Activated gamma-delta T cell treated with Interleukin-2 at 50 U/mL for 16 hours (primary cell): ENCODE measurements at regions not wholly inside any gene's neighbourhood (a gene's known extent, or its start where the extent isn't known, plus 50 kb on each side); places are given as distances from the start of the nearest gene placed in this dataset.
"Not testable (repeated sequence)": the region's sequence is repeated elsewhere in the genome, so short reads cannot be mapped to it uniquely, and the experiment has no call there.

Experiments used
- DNase-seq: peaks from one replicate; pipeline ENCODE4 v3.0.0-alpha.2; 2020

DNA sequence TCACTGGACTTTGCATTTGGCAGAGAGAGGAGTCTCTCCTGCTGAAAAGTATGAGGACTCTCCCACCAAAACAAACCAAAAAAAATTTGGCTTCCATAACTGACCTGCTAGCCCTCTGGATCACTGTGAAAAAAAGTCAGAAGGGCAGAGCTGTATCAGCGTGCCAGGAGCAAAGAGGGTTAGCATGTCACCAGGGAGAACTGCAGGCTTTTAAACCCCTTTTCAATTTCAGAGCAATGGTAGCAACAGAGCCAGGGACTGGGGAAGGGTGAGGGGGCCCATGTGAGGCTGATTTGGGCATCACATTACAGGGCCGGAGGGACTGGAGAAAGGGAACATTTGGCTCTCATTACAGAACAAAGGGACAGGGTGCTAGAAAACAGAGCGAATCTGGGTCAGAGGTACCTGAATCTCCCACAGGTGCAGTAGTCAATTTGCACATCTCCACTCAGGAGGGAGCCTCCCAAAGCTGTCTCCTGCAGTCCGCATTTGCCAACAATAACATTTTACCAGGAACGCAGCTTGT, 185.7 kb upstream of the EYA4 start:
- DNase-seq: no peak

- no peak for DNase-seq
Observed at GRCh38 chr6:133057352-133057751, 183.8 kb upstream of the EYA4 start.

- DNase-seq: no peak
Observed at GRCh38 chr6:133062077-133062476, 179.1 kb upstream of the EYA4 start.

DNA sequence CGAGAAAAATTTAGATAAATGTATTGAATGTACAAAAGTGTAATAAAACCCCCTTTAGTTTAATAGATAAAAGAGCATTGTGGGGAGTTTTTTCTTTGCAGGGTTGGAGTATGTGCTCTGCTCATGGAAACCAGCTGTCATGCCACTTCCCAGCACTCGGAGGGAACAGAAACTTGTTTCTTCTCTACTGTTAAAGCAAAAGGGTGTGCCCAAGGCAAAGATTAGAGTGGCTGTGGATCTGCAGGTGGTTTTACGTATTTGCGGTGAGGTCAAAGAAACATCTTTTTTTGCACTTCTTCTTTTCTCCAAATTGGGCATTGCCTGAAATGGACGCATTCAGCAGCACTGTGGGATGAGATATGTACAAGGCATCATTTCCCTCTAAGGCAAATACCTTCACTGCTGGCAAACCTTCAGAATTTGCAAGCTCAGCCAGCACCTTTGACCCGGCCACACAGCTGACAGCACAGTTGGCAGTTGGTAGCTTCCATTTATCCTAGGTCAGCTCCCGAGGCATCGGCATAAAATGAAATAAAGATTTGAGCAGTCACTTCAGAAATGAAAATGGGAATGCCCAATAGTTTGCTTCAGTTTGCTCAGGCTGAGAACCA, 178.4 kb upstream of the EYA4 start:
- no peak for DNase-seq

DNA sequence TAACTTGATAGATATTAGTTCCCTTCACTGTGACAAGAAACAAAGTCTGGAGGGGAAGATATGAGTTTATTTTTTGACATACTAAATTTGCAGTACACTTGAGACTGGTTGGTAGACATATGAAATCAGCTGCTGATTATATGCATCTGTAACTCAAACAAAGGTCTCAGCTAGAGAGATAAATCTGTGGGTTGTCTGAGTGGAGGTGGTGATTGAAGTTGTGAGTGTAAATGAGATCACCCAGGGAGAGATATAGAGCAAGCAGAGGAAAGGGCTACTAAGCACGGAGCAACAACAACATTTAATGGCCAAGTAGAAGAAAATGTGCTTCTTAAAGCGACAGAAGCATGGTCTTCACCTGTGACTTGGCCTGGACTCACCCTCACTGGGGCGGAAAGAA, 173.2 kb upstream of the EYA4 start:
- DNase-seq: no peak

GRCh38 chr6:133070410-133071043, 170.6 kb upstream of the EYA4 start:
- no peak for DNase-seq

DNA sequence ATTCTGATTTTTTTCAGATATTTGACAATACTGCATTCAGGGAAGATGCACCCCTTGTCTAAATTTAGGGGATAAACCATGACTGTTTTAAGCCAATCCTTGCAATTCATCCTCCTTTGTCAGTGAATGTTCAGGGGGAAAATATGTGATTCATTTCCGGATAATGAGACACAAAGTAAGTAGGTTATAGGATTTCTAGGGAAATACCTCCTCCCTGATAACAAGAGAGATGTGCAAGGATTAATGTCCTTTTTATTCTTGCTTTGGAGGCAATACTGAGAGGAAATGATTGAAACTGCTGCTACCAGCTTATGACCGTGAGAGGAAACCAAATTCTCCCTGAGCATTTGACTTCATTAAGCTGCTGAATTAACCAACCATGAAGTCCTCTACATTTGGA, 161.3 kb upstream of the EYA4 start:
- DNase-seq: no peak

GRCh38 chr6:133083248-133083967, 157.7 kb upstream of the EYA4 start:
- no peak for DNase-seq

GRCh38 chr6:133085471-133085870, 155.7 kb upstream of the EYA4 start:
- DNase-seq: no peak

DNA sequence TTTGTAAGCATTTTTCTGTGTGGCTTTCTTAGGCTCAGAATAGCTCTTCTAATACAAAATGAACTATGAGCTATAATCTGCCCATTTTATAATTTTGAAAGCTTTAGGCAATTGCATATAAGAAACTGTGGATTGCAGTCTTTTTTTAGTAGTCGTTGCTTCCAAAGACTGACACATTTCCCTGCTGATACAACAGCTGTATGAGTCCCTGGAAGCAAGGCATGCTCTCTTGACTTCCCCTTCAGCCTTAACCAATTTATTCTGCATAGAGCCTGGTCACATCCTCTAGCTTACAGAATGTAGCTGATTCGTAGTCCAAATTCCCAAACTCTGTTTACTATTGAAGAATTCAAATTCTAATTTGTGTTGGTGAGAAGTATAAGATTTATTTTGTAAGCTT, 155.3 kb upstream of the EYA4 start:
- no peak for DNase-seq

GRCh38 chr6:133088931-133089695, 152.0 kb upstream of the EYA4 start:
- no peak for DNase-seq

DNA sequence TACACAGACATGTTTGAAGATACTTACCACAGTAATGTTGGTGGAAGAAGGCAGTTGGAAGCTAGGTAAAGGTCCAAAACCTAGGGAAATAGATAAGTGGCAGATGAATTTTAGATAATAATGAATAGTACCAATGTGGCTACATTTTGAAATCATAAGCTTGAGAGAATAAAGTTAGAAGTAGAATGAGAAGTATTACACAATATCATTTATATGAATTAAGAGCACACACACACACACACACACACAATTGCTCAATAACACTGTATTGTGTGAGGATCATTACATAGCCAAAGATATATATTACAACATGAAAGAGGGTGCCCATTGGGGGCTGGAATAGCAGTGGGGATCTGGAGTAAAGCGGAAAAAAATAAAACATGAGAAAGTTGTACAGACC, 149.0 kb upstream of the EYA4 start:
- no peak for DNase-seq

GRCh38 chr6:133092771-133093170, 148.4 kb upstream of the EYA4 start:
- DNase-seq: no peak

DNA sequence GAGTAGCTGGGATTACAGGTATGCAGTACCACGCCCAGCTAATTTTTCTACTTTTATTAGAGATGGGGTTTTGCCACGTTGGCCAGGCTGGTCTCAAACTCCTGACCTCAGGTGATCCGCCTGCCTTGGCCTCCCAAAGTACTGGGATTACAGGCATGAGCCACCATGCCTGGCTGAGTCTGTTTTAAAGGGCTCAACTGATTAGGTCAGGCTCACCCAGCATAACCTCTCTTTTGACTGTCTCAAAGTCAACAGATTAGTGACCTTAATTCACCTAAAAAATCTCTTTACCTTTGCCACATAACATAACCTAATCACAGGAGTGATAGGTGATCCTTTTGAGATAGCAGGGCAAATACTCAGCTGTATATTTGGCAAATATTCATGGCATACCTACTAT, 147.9 kb upstream of the EYA4 start:
- not testable (repeated sequence) for DNase-seq

DNA sequence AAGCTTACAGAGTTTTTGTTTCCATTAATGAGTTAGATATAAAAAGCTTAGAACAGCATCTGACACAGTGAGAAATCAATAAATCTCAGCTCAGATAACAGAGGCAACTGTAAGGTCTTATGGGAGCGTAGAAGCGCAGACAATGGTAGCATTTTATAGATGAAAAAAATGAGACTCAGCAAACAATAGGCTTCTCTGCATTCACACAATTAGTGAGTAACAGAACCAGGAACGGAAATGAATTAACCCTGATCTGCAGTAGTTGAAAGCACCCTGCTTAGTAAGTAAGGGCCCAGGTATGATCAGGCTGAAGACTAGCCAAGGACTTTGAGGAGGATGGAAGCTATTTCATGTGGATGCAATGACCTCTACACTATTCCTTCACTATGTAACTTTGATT, 147.2 kb upstream of the EYA4 start:
- no peak for DNase-seq

DNA sequence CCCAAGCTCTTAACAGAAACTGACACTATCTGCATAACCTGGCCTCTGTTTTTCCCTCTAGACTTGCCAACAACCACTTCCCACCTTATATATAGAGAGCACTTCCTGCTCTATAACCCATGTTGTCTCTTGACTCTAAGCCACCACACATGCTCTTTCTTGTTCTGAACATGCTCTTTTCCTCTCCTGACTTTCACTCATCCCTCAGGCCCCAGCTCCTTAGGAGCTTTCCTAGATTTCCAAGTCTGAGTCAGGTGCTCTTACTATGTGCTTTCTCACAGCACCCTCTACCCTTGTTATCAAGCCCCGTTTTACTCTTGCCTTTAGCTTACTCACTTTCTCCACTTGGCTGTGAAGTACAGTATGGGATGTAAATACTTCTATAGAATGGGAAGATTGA, 143.9 kb upstream of the EYA4 start:
- DNase-seq: no peak

- no peak for DNase-seq
Observed at GRCh38 chr6:133099573-133099972, 141.6 kb upstream of the EYA4 start.

DNA sequence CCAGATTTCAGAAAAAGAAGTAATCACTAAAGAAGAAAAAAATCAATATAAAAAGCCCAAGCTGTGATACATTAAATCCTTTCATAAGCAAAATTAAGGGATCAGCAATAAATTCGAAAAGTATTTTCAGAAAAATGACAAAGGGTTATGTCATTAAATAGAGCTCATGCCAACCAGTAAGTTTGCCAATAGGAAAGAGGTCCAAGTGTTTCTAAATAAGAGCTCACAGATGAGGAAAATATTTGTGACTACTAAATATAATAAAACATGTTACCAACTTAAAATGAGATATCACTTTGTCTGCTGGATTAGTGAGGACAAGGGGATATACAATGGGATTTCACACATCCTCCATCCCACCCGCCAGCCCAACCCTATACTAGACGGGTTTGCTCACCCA, 140.3 kb upstream of the EYA4 start:
- DNase-seq: no peak

DNA sequence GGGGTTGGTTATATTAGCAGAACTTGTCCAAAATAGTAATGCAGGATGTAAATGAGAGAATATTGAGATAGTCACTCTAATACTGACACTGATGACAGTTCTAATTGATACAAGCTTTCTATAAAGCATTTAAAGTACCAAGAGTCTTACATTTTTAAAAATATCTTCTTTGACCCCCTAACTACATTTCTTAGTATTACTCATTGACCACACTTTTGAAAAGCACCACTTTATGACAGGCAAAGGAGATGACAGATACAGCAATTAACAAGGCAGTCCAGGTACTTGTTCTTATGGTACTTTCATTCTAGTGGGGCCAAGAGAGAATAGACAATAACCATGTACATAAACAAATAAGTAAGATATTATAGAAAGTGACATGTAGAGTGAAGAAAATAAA, 139.4 kb upstream of the EYA4 start:
- DNase-seq: no peak

- no peak for DNase-seq
Observed at GRCh38 chr6:133106934-133107333, 134.2 kb upstream of the EYA4 start.

DNA sequence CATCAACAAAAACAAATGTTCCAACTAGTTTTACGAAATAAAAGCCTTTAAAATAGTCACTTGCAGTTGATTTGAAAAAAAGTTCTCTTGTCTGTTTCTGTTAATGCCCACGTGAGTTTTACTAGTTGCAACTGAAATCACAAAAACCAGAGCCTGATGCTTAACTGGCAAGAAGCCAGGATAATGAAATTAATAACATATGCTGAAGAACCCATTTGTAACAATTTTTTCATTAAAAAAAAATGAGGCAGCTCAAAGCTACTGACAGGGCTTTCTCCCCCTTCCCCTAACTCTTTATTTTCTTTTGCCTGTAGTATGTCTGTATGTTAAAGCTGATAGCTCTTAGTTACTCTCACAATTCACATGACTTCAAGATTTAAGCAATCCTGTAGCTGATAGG, 132.7 kb upstream of the EYA4 start:
- DNase-seq: no peak

- DNase-seq: no peak
Observed at GRCh38 chr6:133114973-133115372, 126.2 kb upstream of the EYA4 start.

DNA sequence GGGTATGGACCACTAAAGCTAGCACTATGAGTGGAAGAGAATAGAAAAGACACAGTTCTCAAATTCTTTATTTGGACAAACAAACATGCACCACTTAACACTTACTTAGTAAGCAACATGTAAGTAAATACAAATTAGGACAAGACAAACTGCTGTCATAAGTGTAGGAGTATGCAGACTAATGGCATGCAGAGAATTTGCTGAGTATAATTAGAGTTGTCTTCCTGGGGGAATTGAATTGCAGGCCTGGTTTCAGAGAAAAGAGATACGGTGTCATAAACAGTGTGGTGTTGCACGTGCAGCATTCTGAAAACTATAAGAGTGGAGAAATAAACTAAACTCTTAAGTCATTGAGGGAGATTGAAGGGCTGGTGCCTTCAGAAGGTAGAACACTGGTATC, 125.2 kb upstream of the EYA4 start:
- no peak for DNase-seq

DNA sequence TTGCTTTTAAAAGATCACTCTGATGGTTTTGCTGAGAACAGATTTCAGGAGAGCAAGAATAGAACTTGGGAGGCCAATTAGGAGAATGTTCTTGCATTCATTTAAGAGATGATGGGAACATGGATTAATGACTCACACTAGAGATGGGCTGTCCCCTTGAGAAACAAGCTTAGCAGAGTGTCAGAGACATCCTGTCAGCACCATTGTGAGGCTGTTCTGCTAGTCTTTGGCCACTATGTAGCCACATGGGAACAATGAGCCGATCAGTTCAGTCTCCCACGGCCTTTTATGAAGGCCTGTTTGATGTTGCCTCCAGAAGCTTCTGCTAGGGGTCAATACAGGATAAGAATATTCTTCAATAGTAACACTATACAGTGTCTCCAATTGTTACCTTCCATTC, 113.0 kb upstream of the EYA4 start:
- no peak for DNase-seq
